ENCODE measurements at regions not wholly inside any gene's neighbourhood (a gene's known extent, or its start where the extent isn't known, plus 50 kb on each side); places are given as distances from the start of the nearest gene placed in this dataset.

DNA sequence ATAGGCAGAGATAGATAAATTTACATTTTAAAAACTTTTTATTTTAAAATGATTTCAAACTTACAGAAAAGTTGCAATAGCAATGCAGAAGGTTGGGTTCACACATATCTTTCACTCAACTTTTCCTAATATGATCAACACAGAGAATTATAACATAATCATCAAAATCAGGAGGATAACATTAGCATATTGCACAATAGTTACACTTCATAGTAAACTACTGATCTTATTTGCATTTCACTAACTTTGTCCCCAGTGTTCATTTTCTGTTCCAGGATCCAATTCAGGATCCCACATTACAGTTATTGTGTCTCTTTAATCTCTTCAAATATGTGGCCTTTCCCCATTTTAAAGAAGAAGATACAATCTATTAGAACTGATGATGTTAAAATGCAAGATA lies 115.4 kb upstream of the ETV6 start:
- H4K20me1 ChIP-seq (replicated peaks; ENCODE audit: control insufficient read depth, extremely low read depth, insufficient read depth, low read length) = peaks cover 2% of the 10 kb centered on the region
- no peak for FAIRE-seq
- H3K27me3 ChIP-seq (ENCODE audit: control insufficient read depth in 2 of 2, insufficient read depth in 2 of 2, low read length in 2 of 2) = peaks cover 4 to 29% of the 10 kb centered on the region in 2 experiments
- ChIA-PET POLR2A (no interaction called here), CTCF (no interaction called here)
- H3K4me2 ChIP-seq (ENCODE audit: insufficient read depth, low read length) = no peak overlapping the region
- dilution Hi-C loops (cut with MboI; ENCODE audit: extremely low pct_ligation_motif_present, low sequenced_read_pairs) = no loop called here
- no peak overlapping the region for H3K27ac ChIP-seq (ENCODE audit: insufficient read depth, low read depth, low read length)
- intact Hi-C loops (cut with micrococcal nuclease) = no loop called here
- BruUV-seq (replicated peaks) = no TSS peak
- H3K4me1 ChIP-seq (ENCODE audit: control insufficient read depth, extremely low read depth, insufficient read depth, low read length) = no peaks in the 10 kb centered on the region
- H2AFZ ChIP-seq (ENCODE audit: low read depth, low read length) = no peak overlapping the region
- TF ChIP-seq POLR2A (IDR thresholded peaks at IDR 0.05; ENCODE audit: low read depth, low read length) = no peak
- no peak for TF ChIP-seq POLR2AphosphoS5 (IDR thresholded peaks at IDR 0.05; ENCODE audit: insufficient read depth, low read depth, low read length)
- no peak for TF ChIP-seq JUN (IDR thresholded peaks at IDR 0.05; ENCODE audit: borderline replicate concordance, insufficient read depth, insufficient read length, low read depth)
- TF ChIP-seq FOS (IDR thresholded peaks at IDR 0.05; ENCODE audit: borderline replicate concordance, insufficient read depth, low read length) = no peak
- TF ChIP-seq, protein P1, sequence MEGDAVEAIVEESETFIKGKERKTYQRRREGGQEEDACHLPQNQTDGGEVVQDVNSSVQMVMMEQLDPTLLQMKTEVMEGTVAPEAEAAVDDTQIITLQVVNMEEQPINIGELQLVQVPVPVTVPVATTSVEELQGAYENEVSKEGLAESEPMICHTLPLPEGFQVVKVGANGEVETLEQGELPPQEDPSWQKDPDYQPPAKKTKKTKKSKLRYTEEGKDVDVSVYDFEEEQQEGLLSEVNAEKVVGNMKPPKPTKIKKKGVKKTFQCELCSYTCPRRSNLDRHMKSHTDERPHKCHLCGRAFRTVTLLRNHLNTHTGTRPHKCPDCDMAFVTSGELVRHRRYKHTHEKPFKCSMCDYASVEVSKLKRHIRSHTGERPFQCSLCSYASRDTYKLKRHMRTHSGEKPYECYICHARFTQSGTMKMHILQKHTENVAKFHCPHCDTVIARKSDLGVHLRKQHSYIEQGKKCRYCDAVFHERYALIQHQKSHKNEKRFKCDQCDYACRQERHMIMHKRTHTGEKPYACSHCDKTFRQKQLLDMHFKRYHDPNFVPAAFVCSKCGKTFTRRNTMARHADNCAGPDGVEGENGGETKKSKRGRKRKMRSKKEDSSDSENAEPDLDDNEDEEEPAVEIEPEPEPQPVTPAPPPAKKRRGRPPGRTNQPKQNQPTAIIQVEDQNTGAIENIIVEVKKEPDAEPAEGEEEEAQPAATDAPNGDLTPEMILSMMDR (IDR thresholded peaks at IDR 0.05; ENCODE audit: extremely low read depth in 1 of 2, insufficient read depth in 1 of 2, low read depth in 1 of 2, low read length in 2 of 2) = no peak
- TF ChIP-seq, protein P2, sequence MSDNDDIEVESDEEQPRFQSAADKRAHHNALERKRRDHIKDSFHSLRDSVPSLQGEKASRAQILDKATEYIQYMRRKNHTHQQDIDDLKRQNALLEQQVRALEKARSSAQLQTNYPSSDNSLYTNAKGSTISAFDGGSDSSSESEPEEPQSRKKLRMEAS (IDR thresholded peaks at IDR 0.05; ENCODE audit: insufficient read depth, insufficient read length) = no peak
- no peak for TF ChIP-seq GATA2 (IDR thresholded peaks at IDR 0.05; ENCODE audit: insufficient read depth, insufficient read length, low read depth, low read length)
- TF ChIP-seq EZH2 (IDR thresholded peaks at IDR 0.05; ENCODE audit: borderline replicate concordance, low read depth, low read length, severe bottlenecking) = no peak
- TF ChIP-seq MYC (IDR thresholded peaks at IDR 0.05; ENCODE audit: low read depth, low read length) = no peak
- H3K4me3 ChIP-seq (replicated peaks in 1 of 3; ENCODE audit: insufficient read depth in 1 of 3, low read depth in 1 of 3, low read length in 3 of 3) = no peak overlapping the region
- no peaks in the 10 kb centered on the region for H3K79me2 ChIP-seq (ENCODE audit: control insufficient read depth, insufficient read depth, low read length)
- DNase-seq (ENCODE audit: low read depth, low spot score) = no peak
- H3K9ac ChIP-seq (replicated peaks; ENCODE audit: extremely low read depth, insufficient read depth, low read length) = no peak overlapping the region
- H3K36me3 ChIP-seq (ENCODE audit: control insufficient read depth in 2 of 2, extremely low read depth in 1 of 2, insufficient read depth in 2 of 2, low read length in 2 of 2) = no peaks in the 10 kb centered on the region
- no peaks in the 10 kb centered on the region for H3K9me1 ChIP-seq (replicated peaks; ENCODE audit: control insufficient read depth, extremely low read depth, insufficient read depth, low read length)
- H3K9me3 ChIP-seq (replicated peaks; ENCODE audit: control insufficient read depth, insufficient read depth, low read length) = no peaks in the 10 kb centered on the region

All from endothelial cell of umbilical vein (primary cell).